ENCODE measurements at regions not wholly inside any gene's neighbourhood (a gene's known extent, or its start where the extent isn't known, plus 50 kb on each side); places are given as distances from the start of the nearest gene placed in this dataset.

GRCh38 chr10:78349165-78349516 is 315.5 kb downstream of the RPS24 start:
- DNase-seq: no peak

- no peak for DNase-seq
Observed at GRCh38 chr10:78349911-78350663, 316.4 kb downstream of the RPS24 start.

- DNase-seq: no peak
Observed at GRCh38 chr10:78351283-78351682, 317.6 kb downstream of the RPS24 start.

GRCh38 chr10:78351809-78352208 is 318.1 kb downstream of the RPS24 start:
- no peak for DNase-seq

- no peak for DNase-seq
Observed at GRCh38 chr10:78353636-78354035, 320.0 kb downstream of the RPS24 start.

GRCh38 chr10:78354101-78354500 is 320.4 kb downstream of the RPS24 start:
- no peak for DNase-seq

GRCh38 chr10:78356291-78356900 is 322.7 kb downstream of the RPS24 start:
- DNase-seq: no peak

- DNase-seq: no peak
Observed at GRCh38 chr10:78357141-78358063, 323.7 kb downstream of the RPS24 start.

- DNase-seq: no peak
Observed at GRCh38 chr10:78358351-78358750, 324.7 kb downstream of the RPS24 start.

- DNase-seq: no peak
Observed at GRCh38 chr10:78358982-78359381, 325.3 kb downstream of the RPS24 start.

GRCh38 chr10:78359640-78360091 is 326.0 kb downstream of the RPS24 start:
- DNase-seq: no peak

GRCh38 chr10:78360284-78360683 is 326.6 kb downstream of the RPS24 start:
- DNase-seq: no peak

- DNase-seq: no peak
Observed at GRCh38 chr10:78361031-78361430, 327.4 kb downstream of the RPS24 start.

- DNase-seq: no peak
Observed at GRCh38 chr10:78362406-78363022, 328.9 kb downstream of the RPS24 start.

GRCh38 chr10:78363190-78363589 is 329.5 kb downstream of the RPS24 start:
- DNase-seq: no peak

GRCh38 chr10:78365694-78366093 is 332.0 kb downstream of the RPS24 start:
- DNase-seq: no peak

GRCh38 chr10:78366663-78367411 is 333.2 kb downstream of the RPS24 start:
- DNase-seq: no peak

- DNase-seq: no peak
Observed at GRCh38 chr10:78367751-78368150, 334.1 kb downstream of the RPS24 start.

- DNase-seq: no peak
Observed at GRCh38 chr10:78371136-78371535, 337.5 kb downstream of the RPS24 start.

GRCh38 chr10:78372806-78373205 is 339.1 kb downstream of the RPS24 start:
- DNase-seq: no peak

- no peak for DNase-seq
Observed at GRCh38 chr10:78374331-78375028, 340.8 kb downstream of the RPS24 start.
